ENCODE measurements at regions not wholly inside any gene's neighbourhood (a gene's known extent, or its start where the extent isn't known, plus 50 kb on each side); places are given as distances from the start of the nearest gene placed in this dataset.

DNA sequence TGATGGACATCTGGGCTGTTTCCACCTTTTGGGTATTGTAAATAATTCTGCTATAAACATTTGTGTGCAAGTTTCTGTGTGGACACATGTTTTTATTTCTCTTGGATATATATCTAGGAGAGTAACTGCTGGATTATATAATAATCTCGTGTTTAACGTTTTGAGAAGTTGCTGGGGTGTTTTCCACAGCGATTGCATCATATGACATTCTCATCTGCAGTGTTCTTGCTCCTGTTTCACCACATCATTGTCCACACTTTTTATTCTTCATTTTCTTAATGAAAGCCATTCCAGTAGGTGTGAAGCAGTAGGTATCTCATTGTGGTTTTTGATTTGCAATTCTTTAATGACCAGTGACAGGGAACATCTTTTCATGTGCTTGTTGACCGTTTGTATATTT lies 56.9 kb upstream of the ALKAL2 start:
- no peak for DNase-seq (ENCODE audit: low read depth)
- no peaks in the 10 kb centered on the region for H3K36me3 ChIP-seq (ENCODE audit: control insufficient read depth, insufficient read depth, low read length)
- H3K27me3 ChIP-seq (ENCODE audit: control insufficient read depth, insufficient read depth, low read length): no peaks in the 10 kb centered on the region
- TF ChIP-seq, protein P1, sequence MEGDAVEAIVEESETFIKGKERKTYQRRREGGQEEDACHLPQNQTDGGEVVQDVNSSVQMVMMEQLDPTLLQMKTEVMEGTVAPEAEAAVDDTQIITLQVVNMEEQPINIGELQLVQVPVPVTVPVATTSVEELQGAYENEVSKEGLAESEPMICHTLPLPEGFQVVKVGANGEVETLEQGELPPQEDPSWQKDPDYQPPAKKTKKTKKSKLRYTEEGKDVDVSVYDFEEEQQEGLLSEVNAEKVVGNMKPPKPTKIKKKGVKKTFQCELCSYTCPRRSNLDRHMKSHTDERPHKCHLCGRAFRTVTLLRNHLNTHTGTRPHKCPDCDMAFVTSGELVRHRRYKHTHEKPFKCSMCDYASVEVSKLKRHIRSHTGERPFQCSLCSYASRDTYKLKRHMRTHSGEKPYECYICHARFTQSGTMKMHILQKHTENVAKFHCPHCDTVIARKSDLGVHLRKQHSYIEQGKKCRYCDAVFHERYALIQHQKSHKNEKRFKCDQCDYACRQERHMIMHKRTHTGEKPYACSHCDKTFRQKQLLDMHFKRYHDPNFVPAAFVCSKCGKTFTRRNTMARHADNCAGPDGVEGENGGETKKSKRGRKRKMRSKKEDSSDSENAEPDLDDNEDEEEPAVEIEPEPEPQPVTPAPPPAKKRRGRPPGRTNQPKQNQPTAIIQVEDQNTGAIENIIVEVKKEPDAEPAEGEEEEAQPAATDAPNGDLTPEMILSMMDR (IDR thresholded peaks at IDR 0.05; ENCODE audit: insufficient read depth, low read length, poor library complexity, severe bottlenecking): no peak
- H3K4me3 ChIP-seq (ENCODE audit: low read depth, low read length): no peak overlapping the region

DNA sequence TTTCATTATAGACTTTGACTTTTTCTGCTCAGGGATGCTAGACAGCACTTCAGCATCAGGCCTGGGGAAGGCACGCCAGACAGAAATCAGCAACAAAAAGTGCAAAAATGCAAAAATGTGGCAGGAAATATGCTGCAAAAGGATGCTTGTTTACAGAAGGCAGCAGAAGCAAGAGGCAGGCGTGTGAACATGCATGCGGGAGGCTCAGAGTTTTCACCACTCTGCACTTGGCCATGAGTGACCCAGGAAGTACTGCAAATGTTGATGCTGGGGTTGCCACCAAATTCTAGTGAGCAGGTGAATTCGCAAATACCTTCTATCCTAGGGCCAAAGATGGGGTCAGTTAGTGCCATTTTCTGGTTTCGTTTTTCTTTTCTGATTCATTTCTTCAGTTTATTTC lies 55.5 kb upstream of the ALKAL2 start:
- Histone ChIP-seq H3K36me3 (ENCODE audit: control insufficient read depth, insufficient read depth, low read length) (no peaks in the 10 kb centered on the region), H3K27me3 (ENCODE audit: control insufficient read depth, insufficient read depth, low read length) (no peaks in the 10 kb centered on the region), H3K4me3 (ENCODE audit: low read depth, low read length) (no peak overlapping the region)
- no peak for DNase-seq (ENCODE audit: low read depth)
- TF ChIP-seq, protein P1 (IDR thresholded peaks at IDR 0.05; ENCODE audit: insufficient read depth, low read length, poor library complexity, severe bottlenecking): no peak

DNA sequence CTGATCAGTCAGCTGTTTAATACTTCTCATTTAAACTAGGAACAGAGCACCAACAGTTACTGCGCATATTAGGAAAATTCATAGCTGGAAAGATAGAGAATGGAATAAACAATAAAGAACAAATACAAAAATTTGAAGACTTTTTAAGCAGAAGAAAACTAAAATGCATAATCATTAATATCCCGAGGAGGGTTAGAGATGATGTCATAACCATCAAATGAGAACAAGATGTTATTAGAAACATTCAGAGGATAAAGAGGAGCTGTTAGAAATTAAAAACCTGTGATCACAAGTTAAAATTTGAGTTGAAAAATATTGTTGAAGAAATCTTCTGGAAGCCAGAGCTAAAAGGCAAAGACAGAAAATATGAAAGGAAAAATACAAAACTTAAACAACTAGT lies 54.0 kb upstream of the ALKAL2 start:
- no peaks in the 10 kb centered on the region for H3K36me3 ChIP-seq (ENCODE audit: control insufficient read depth, insufficient read depth, low read length)
- no peaks in the 10 kb centered on the region for H3K27me3 ChIP-seq (ENCODE audit: control insufficient read depth, insufficient read depth, low read length)
- no peak overlapping the region for H3K4me3 ChIP-seq (ENCODE audit: low read depth, low read length)
- TF ChIP-seq, protein P1 (IDR thresholded peaks at IDR 0.05; ENCODE audit: insufficient read depth, low read length, poor library complexity, severe bottlenecking): no peak
- no peak for DNase-seq (ENCODE audit: low read depth)

GRCh38 chr2:341017-341542 lies 53.2 kb upstream of the ALKAL2 start:
- TF ChIP-seq, protein P1 (IDR thresholded peaks at IDR 0.05; ENCODE audit: insufficient read depth, low read length, poor library complexity, severe bottlenecking): no peak
- H3K27me3 ChIP-seq (ENCODE audit: control insufficient read depth, insufficient read depth, low read length): no peaks in the 10 kb centered on the region
- DNase-seq (ENCODE audit: low read depth): no peak
- H3K36me3 ChIP-seq (ENCODE audit: control insufficient read depth, insufficient read depth, low read length): no peaks in the 10 kb centered on the region
- H3K4me3 ChIP-seq (ENCODE audit: low read depth, low read length): no peak overlapping the region
